Effector CD8-positive, alpha-beta T cell (primary cell): ENCODE measurements at regions not wholly inside any gene's neighbourhood (a gene's known extent, or its start where the extent isn't known, plus 50 kb on each side); places are given as distances from the start of the nearest gene placed in this dataset.

Experiments
- DNase-seq: peaks from one replicate; lab custom pipeline; 2025; lab: John Stamatoyannopoulos, UW

DNA sequence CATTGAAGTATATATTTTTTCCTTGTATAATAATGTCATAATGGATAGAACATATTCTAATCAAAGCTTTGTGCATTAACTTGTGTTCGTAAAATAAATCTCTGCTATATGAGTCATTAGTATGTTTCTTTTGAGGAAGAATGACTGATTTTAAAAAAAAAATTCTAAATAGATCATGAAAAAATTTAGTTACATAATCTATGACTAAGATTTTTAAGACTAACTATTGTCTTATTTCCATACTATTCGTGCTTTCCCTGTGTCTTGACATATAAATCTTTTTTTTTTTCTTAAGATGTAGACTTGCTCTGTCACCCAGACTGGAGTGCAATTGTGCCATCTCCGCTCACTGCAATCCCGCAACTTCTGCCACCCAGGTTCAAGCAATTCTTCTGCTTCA is 226.1 kb downstream of the DSEL start:
- DNase-seq, result no peak

GRCh38 chr18:67285583-67285982 is 230.9 kb downstream of the DSEL start:
- no peak for DNase-seq

- no peak for DNase-seq
These were observed 233.7 kb downstream of the DSEL start for GRCh38 chr18:67282796-67283195.

DNA sequence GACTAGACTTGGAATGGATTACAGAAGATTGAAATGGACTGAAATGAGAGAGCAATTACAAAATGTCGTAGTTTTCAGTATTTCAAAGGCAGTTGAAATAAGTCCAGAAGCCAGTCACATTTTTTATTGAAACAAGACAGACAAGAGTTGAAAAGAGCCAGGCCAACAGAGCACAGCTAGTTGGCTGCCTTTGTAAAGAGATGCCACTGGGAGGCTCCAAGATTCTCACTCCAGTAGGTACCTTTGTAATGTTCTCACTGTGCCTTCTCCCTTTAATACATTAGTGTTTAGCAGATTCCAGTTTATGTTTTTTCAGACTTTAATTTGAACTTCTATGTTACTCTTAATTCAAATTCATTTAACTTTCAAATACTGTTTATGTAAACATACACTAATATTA is 234.8 kb downstream of the DSEL start:
- no peak for DNase-seq

DNA sequence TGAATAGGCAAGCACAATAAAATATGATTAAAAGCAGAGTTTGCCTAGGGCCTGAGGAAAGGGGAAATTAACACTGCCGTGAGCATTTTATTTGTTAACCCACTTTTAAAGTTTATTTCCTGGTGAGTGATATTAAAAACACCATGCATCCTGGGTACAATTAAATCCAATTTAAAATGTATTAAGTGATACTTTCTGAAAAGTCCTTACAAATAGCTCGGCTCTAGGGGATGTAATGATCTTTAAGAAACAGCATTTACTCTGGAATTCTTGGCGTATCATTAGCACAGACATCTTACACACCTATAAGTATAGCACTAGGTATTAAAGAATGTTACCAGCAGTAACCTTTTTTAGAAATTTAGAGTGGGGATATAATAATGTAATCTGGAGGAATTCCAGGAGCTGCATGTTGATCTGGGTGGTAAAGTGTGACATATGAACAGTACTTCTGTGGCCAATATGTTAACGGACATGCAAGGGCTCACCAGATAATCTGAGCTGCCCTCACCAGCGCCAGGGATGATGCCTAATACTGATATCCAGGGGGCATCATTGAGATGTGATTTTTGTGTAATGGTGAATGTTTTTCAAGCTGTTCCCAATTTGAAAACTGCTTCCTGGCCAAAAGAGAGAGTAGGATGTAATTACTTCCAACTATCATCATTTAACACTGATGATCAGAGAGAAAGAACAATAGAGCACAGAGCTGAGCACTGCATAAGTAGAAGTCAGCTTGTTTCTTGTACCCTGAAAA is 235.9 kb downstream of the DSEL start:
- DNase-seq, result no peak

DNA sequence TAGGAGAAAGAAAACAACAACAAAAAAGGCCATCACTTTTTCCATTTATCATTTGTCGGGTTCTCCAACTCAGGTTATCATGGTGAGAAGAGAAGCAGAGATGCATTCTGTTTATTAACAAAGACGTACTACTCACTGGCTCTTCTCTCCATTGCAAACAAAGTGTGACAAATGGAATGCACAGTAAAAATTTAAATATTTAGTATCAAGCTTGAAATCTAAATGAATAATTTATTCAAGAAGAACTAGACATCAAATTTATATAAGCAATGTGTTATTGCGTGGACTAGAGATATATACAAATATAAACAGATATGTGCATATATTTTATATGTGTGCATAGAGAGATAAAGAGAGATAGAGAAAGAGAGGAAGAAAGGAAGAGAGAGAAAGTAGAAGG is 236.5 kb downstream of the DSEL start:
- DNase-seq, result no peak

GRCh38 chr18:67278984-67279383 is 237.5 kb downstream of the DSEL start:
- no peak for DNase-seq

GRCh38 chr18:67276638-67277037 is 239.9 kb downstream of the DSEL start:
- no peak for DNase-seq

- DNase-seq, result no peak
These were observed 243.2 kb downstream of the DSEL start for GRCh38 chr18:67273288-67273687.

DNA sequence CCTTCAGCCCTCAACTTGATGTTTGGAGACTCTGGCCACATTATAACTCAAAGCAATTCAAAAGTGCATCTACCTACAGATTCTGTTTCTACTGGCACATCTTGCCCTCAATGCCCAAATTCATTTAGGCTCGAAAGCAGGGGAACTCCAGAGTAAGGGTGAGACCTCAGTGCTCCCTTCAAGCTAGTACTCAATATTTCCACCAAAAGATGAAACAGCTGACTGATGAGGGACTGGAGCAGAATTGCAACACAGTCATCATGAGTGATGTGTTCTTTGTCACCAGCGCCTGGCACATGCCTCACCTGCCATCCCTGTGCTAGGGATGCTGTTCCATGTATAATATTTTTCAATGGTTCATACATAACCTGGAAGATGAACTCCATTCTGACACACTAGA is 247.3 kb downstream of the DSEL start:
- DNase-seq, result no peak

DNA sequence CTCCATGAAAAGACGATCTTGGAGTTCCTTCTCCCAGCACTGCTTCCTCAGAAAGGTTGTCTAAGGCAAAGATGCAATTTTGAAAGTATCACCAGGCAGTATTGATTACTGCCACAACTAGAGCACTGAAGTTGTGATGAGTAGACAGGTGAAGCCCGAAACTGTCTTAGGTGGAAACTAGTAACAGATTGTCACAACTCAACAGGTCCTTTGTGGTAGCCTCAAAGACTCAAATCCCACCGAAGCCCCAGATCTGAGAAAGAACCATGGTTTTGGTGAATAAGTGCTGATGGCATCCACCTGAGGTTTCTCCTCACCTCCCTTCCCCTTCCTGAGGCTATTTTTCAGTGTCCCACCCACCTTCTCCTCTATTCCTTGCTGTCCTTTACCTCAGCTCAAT is 248.0 kb downstream of the DSEL start:
- DNase-seq, result no peak

- DNase-seq, result no peak
These were observed 250.0 kb downstream of the DSEL start for GRCh38 chr18:67266246-67267237.

- no peak for DNase-seq
These were observed 250.9 kb downstream of the DSEL start for GRCh38 chr18:67265464-67266245.

DNA sequence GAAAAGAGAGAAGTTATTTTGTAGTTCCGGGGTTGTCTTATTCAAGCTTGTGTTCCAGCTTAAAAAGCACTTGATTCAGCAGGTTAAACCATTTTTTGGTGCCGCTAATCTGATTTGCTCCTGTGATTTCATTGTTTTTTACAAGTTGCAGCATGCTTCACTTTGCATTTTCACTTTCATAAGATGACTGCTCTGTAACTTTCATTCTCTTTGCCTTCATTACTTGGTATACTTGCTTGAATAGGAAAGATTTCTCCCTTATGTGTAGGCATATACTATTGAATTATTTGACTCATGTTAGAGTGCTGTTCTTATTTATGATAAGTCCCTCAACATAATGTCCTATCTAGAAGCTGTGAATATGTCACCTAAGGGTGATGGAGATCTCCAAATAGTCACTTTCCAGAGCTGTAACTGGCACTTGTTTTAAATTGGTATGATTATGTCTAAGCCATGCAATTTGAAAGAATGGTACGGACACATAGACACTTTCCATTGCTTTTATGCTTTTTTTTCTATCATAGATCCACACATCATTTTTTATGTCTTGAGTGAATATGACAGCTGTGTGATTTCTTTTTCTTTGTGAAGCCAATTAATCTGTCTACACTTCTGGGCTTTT is 254.5 kb downstream of the DSEL start:
- no peak for DNase-seq

DNA sequence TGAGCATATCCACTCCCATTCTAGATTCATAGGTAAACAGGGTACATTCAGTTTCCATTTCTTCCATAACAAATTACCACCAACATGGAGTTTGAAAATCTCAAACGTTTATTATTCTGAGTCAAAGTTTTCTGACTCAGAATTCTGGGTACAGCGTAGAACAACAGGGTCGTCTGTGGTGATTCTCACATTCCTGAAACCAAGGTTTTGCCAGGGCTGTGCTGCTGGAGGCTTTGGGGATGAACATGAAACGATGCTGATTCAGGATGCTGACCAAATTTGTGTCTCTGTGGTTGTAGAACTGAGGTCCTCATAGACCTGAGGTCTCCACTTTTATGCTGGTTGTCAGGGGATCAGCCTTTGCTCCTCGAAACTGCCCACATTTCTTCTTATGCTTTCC is 255.7 kb downstream of the DSEL start:
- no peak for DNase-seq

DNA sequence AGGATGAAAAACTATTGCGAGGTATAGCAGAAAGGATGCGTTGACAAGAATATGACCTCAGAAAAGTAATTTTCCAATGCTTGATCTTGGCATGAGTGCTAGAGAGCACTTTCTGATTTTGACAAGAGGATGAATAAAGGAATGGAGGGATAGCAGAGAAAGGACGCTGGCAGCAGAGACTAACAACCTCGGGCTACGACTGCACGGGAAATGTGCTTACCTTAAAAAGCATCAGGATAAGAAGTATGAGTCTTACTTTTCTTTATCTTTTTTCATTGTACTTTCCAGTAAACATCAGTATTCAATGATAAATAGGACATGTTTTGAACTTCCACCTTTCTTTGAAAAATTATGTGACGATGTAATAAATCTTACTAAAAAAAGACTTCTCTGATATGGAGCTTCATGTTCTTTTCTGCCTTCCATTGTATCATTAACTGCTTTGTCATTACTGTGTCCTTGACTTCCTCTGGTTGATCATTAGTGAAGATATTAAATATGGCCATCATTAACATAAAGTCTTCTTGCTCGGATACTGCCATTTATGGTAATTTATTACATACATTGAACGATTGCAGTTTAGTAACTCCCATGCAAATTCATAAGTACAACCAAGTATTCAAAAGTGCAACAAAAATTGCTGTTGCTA is 265.6 kb downstream of the DSEL start:
- DNase-seq, result no peak

- no peak for DNase-seq
These were observed 272.5 kb downstream of the DSEL start for GRCh38 chr18:67243799-67244587.

DNA sequence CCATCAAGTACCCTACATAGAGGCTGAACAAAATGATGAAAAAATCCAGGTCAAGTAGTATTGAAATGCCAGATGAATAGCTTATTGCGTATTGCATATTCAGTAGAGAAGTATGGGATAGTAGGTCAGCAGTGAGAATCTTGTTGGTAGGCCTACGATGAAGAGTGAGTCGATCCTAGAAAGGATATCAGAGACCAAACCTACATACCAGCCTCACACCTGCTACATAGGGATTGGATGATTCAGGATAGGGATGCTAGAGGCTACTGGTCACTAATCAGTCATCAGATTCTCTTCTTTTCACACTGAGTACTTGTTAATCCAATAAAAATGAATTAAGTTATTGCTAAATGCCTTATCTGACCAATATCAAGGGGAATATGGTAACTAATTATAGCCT is 274.5 kb downstream of the DSEL start:
- DNase-seq, result no peak

DNA sequence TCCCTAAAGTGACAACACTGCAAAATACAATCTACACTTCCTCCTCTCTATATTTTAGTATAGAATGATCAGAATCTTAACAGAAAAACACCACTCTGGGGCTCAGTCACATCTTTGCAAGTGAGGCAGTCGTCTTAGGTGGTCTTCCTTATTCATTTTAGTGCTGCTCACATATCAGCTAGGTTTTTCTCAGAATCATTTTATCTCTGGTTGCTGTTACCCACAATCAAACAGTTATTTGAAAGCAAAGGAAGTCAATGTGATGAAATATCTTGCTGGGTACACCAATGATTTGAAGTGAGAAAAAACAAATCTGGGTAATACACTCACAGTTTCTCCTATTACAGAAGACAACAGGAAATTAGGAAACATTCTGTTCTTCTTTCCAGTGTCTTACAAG is 275.2 kb downstream of the DSEL start:
- no peak for DNase-seq

DNA sequence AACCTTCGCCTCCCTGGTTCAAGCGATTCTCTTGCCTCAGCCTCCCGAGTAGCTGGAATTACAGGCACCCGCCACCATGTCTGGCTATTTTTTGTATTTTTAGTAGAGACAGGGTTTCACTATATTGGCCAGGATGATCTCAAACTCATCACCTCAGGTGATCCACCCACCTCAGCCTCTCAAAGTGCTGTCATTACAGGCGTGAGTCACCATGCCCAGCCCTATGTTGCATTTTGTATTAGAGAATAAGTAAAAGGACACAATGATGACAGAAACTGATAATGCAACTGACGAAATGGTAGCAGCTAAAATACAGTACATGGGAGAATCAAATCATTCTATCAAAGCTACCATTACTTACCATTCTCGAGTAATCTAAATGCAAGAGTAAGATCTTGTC is 276.7 kb downstream of the DSEL start:
- DNase-seq, result no peak

- no peak for DNase-seq
These were observed 283.5 kb downstream of the DSEL start for GRCh38 chr18:67232991-67233390.
